H1 (cell line): ENCODE measurements at regions not wholly inside any gene's neighbourhood (a gene's known extent, or its start where the extent isn't known, plus 50 kb on each side); places are given as distances from the start of the nearest gene placed in this dataset.

Source experiments
- CTCF ChIA-PET: fragments of 300-600 bp; sonication (Branson Sonifier 250); formaldehyde crosslinking; loops from one replicate; lab custom pipeline; 2021; ENCODE audit not compliant: partially characterized antibody; lab: Charles Lee
- POLR2A ChIA-PET: fragments of 300-600 bp; sonication (Branson Sonifier 250); formaldehyde crosslinking; loops from one replicate; lab custom pipeline; 2021; ENCODE audit warnings: inconsistent platforms; ENCODE audit not compliant: partially characterized antibody; lab: Charles Lee
- DNase-seq, 2 experiments: peaks; one replicate each; pipeline versions ENCODE4 v3.0.0 to v3.0.0-alpha.2; 2010 to 2022; ENCODE audit warnings: low spot score in 2 of 2, low read depth in 1 of 2, mixed read lengths in 1 of 2
- FAIRE-seq: peaks from 2 replicates; lab custom pipeline; 2011; peaks lifted over from hg19 to GRCh38; lab: Jason Lieb, UNC
- H2AFZ ChIP-seq: 2 replicates; pipeline ENCODE4 v1.8.1; 2012; ENCODE audit warnings: low read length, inconsistent platforms
- H2AK5ac ChIP-seq: 2 replicates; pipeline ENCODE4 v1.6.1; 2013; ENCODE audit warnings: low read depth, low read length
- H2BK120ac ChIP-seq: replicated peaks from 2 replicates; pipeline ENCODE3; 2013; ENCODE audit warnings: low read depth, low read length, inconsistent platforms
- H2BK12ac ChIP-seq: 2 replicates; pipeline ENCODE4 v1.6.1; 2013; ENCODE audit warnings: low read depth, low read length
- H2BK15ac ChIP-seq: 2 replicates; pipeline ENCODE4 v1.6.1; 2013; ENCODE audit warnings: low read length
- H2BK20ac ChIP-seq: 2 replicates; pipeline ENCODE4 v1.6.1; 2013; ENCODE audit warnings: low read length
- H2BK5ac ChIP-seq: 2 replicates; pipeline ENCODE4 v1.6.1; 2013; ENCODE audit warnings: low read depth, low read length
- H3K14ac ChIP-seq: 2 replicates; pipeline ENCODE4 v1.6.1; 2013; ENCODE audit warnings: inconsistent platforms; ENCODE audit not compliant: insufficient read length
- H3K18ac ChIP-seq: 2 replicates; pipeline ENCODE4 v1.6.1; 2013; ENCODE audit warnings: low read length; ENCODE audit errors: extremely low read depth
- H3K23ac ChIP-seq: 2 replicates; pipeline ENCODE4 v1.6.1; 2013; ENCODE audit warnings: inconsistent platforms; ENCODE audit not compliant: insufficient read length
- H3K23me2 ChIP-seq: 2 replicates; pipeline ENCODE4 v1.6.1; 2013; ENCODE audit warnings: low read depth, low read length
- H3K27ac ChIP-seq: 2 replicates; pipeline ENCODE4 v1.6.1; 2011; ENCODE audit warnings: low read depth, low read length, inconsistent platforms
- H3K27me3 ChIP-seq, 4 experiments: replicated peaks in 1 of 4; 1 replicate in 1 of 4; 2 replicates in 3 of 4; pipeline versions ENCODE4 v1.6.1 to v1.8.1; 2011 to 2013; ENCODE audit warnings: low read length in 3 of 4, mild to moderate bottlenecking in 3 of 4, inconsistent platforms in 2 of 4, mixed read lengths in 2 of 4, moderate library complexity in 1 of 4; ENCODE audit not compliant: control insufficient read depth in 3 of 4, insufficient read depth in 3 of 4; ENCODE audit errors: extremely low read depth in 1 of 4
- H3K36me3 ChIP-seq, 4 experiments: 2 replicates each; pipeline versions ENCODE4 v1.6.1 to v1.8.1; 2011 to 2013; ENCODE audit warnings: mild to moderate bottlenecking in 4 of 4, low read length in 3 of 4, moderate library complexity in 2 of 4, control low read depth in 1 of 4, inconsistent platforms in 1 of 4; ENCODE audit not compliant: insufficient read depth in 4 of 4, control insufficient read depth in 2 of 4
- H3K4ac ChIP-seq: replicated peaks from 2 replicates; pipeline ENCODE3; 2013; ENCODE audit warnings: low read length, low read depth, mixed read lengths, inconsistent platforms; ENCODE audit not compliant: insufficient read length
- H3K4me1 ChIP-seq, 4 experiments: replicated peaks in 1 of 4; 1 replicate in 1 of 4; 2 replicates in 3 of 4; pipeline versions ENCODE4 v1.6.1 to v1.8.1; 2011 to 2013; ENCODE audit warnings: low read length in 3 of 4, inconsistent platforms in 2 of 4, mixed read lengths in 1 of 4; ENCODE audit not compliant: insufficient read depth in 4 of 4, control insufficient read depth in 3 of 4
- H3K4me2 ChIP-seq, 2 experiments: 2 replicates each; pipeline versions ENCODE4 v1.6.1 to v1.8.1; 2011 to 2013; ENCODE audit warnings: low read depth in 2 of 2, low read length in 2 of 2, control low read depth in 1 of 2, inconsistent platforms in 1 of 2, mild to moderate bottlenecking in 1 of 2; ENCODE audit not compliant: insufficient read depth in 1 of 2
- H3K4me3 ChIP-seq, 4 experiments: fragments of 200-600, 300-600 bp in 1 of 4; sonication (generic), shearing (Covaris generic), sonication (Bioruptor Twin) in 1 of 4; 2 replicates each; pipeline versions ENCODE4 v1.5.1 to v1.8.1; 2011 to 2016; ENCODE audit warnings: low read length in 4 of 4, low read depth in 3 of 4, control low read depth in 2 of 4, inconsistent platforms in 2 of 4, mild to moderate bottlenecking in 2 of 4, mixed read lengths in 1 of 4, moderate library complexity in 1 of 4; ENCODE audit not compliant: insufficient read depth in 2 of 4; ENCODE audit errors: extremely low read depth in 1 of 4
- H3K56ac ChIP-seq: replicated peaks from 2 replicates; pipeline ENCODE3; 2013; ENCODE audit warnings: low read depth, mild to moderate bottlenecking, mixed read lengths, low read length, inconsistent platforms; ENCODE audit not compliant: insufficient read length
- H3K79me1 ChIP-seq: 2 replicates; pipeline ENCODE4 v1.6.1; 2013; ENCODE audit warnings: low read depth, low read length, control low read depth
- H3K79me2 ChIP-seq, 2 experiments: 2 replicates each; pipeline versions ENCODE4 v1.6.1 to v1.8.1; 2012 to 2013; ENCODE audit warnings: low read length in 2 of 2, mild to moderate bottlenecking in 2 of 2, inconsistent platforms in 1 of 2; ENCODE audit not compliant: insufficient read depth in 2 of 2, control insufficient read depth in 1 of 2
- H3K9ac ChIP-seq, 4 experiments: replicated peaks in 1 of 4; 1 replicate in 1 of 4; 2 replicates in 3 of 4; pipeline versions ENCODE4 v1.6.1 to v1.8.1; 2011 to 2013; ENCODE audit warnings: low read depth in 3 of 4, low read length in 3 of 4, control low read depth in 2 of 4, mild to moderate bottlenecking in 2 of 4, moderate library complexity in 2 of 4, inconsistent platforms in 1 of 4; ENCODE audit errors: extremely low read depth in 1 of 4
- H3K9me3 ChIP-seq, 2 experiments: 2 replicates each; pipeline versions ENCODE4 v1.6.1 to v1.8.1; 2012 to 2013; ENCODE audit warnings: mild to moderate bottlenecking in 2 of 2, moderate library complexity in 2 of 2, control low read depth in 1 of 2, inconsistent platforms in 1 of 2, low read depth in 1 of 2, low read length in 1 of 2, mixed read lengths in 1 of 2; ENCODE audit not compliant: insufficient read depth in 2 of 2
- H4K20me1 ChIP-seq, 2 experiments: replicated peaks in 1 of 2; 2 replicates each; pipeline versions ENCODE3 to v1.8.1; 2011 to 2013; ENCODE audit warnings: inconsistent platforms in 2 of 2, low read length in 2 of 2, mild to moderate bottlenecking in 1 of 2; ENCODE audit not compliant: insufficient read depth in 2 of 2, control insufficient read depth in 1 of 2
- H4K5ac ChIP-seq: 2 replicates; pipeline ENCODE4 v1.6.1; 2013; ENCODE audit warnings: low read length, low read depth, mixed read lengths, inconsistent platforms; ENCODE audit not compliant: insufficient read length
- H4K8ac ChIP-seq: 2 replicates; pipeline ENCODE4 v1.8.0; 2013; ENCODE audit warnings: mild to moderate bottlenecking, moderate library complexity, low read length, inconsistent platforms; ENCODE audit not compliant: insufficient read depth; ENCODE audit errors: extremely low read depth
- H4K91ac ChIP-seq: replicated peaks from 2 replicates; pipeline ENCODE3; 2013; ENCODE audit warnings: low read length, mixed read lengths, inconsistent platforms; ENCODE audit not compliant: insufficient read length
- BACH1 ChIP-seq: IDR thresholded peaks from 2 replicates; pipeline ENCODE4 v1.6.1; 2012; ENCODE audit warnings: low read length, improper control_type of control experiment
- BRCA1 ChIP-seq: IDR thresholded peaks from 2 replicates; pipeline ENCODE4 v1.6.1; 2012; ENCODE audit warnings: low read depth, low read length, improper control_type of control experiment
- CTBP2 ChIP-seq: IDR thresholded peaks from 2 replicates; pipeline ENCODE4 v1.7.0; 2011; ENCODE audit warnings: borderline replicate concordance, mild to moderate bottlenecking, moderate library complexity, mixed read lengths, low read length; ENCODE audit not compliant: insufficient read depth, insufficient read length
- CTCF ChIP-seq, 3 experiments: IDR thresholded peaks; 1 replicate in 2 of 3; 2 replicates in 1 of 3; pipeline versions ENCODE4 v1.5.1 to v1.6.1; 2011; ENCODE audit warnings: low read length in 3 of 3, mild to moderate bottlenecking in 3 of 3, inconsistent platforms in 2 of 3, low read depth in 1 of 3, moderate library complexity in 1 of 3; ENCODE audit not compliant: insufficient read depth in 1 of 3; ENCODE audit errors: control extremely low read depth in 1 of 3
- EZH2 ChIP-seq: fragments of 200-600 bp; sonication (generic); IDR thresholded peaks from 2 replicates; pipeline ENCODE4 v1.7.1; 2012; ENCODE audit warnings: low read depth, mild to moderate bottlenecking, moderate library complexity, low read length, inconsistent platforms; ENCODE audit not compliant: severe bottlenecking
- GABPA ChIP-seq: IDR thresholded peaks from 2 replicates; pipeline ENCODE4 v1.6.1; 2011; ENCODE audit warnings: mild to moderate bottlenecking, low read length, moderate library complexity, borderline replicate concordance; ENCODE audit not compliant: insufficient read depth
- JUN ChIP-seq: IDR thresholded peaks from 2 replicates; pipeline ENCODE4 v1.6.1; 2011; ENCODE audit warnings: low read depth, mild to moderate bottlenecking, improper control_type of control experiment, low read length
- PHF8 ChIP-seq: fragments of 200-600 bp; sonication (generic); conservative IDR thresholded peaks from 2 replicates; pipeline ENCODE4 v1.7.1; 2012; ENCODE audit warnings: low read depth, mild to moderate bottlenecking, inconsistent platforms, low read length, moderate library complexity
- SIN3A ChIP-seq, 2 experiments: IDR thresholded peaks in 1 of 2; conservative IDR thresholded peaks in 1 of 2; 2 replicates each; pipeline ENCODE4 v1.6.1; 2011 to 2012; ENCODE audit warnings: low read length in 2 of 2, improper control_type of control experiment in 1 of 2, low read depth in 1 of 2, mild to moderate bottlenecking in 1 of 2
- SIRT6 ChIP-seq: IDR thresholded peaks from one replicate; pipeline ENCODE4 v1.7.1; 2012; ENCODE audit warnings: low read length, inconsistent platforms
- SIX5 ChIP-seq: IDR thresholded peaks from 2 replicates; pipeline ENCODE4 v1.6.1; 2011; ENCODE audit warnings: mild to moderate bottlenecking, low read depth, low read length
- SP1 ChIP-seq: IDR thresholded peaks from 2 replicates; pipeline ENCODE4 v1.6.1; 2011; ENCODE audit warnings: low read depth, low read length
- WGBS, 2 experiments: shearing (Covaris generic) in 1 of 2; methylation state at CpG; one replicate each; pipeline versions ENCODE4 v1.1.6 to v1.1.7; 2013 to 2015; ENCODE audit warnings: low lambda C conversion rate in 2 of 2, mixed read lengths in 2 of 2, inconsistent platforms in 1 of 2, low coverage in 1 of 2, missing lambda C conversion rate in 1 of 2; ENCODE audit not compliant: insufficient replicate concordance in 2 of 2, insufficient coverage in 1 of 2, insufficient read length in 1 of 2; ENCODE audit errors: extremely low coverage in 1 of 2, missing lambda C conversion rate in 1 of 2; 5-methylcytosine and 5-hydroxymethylcytosine counted together

DNA sequence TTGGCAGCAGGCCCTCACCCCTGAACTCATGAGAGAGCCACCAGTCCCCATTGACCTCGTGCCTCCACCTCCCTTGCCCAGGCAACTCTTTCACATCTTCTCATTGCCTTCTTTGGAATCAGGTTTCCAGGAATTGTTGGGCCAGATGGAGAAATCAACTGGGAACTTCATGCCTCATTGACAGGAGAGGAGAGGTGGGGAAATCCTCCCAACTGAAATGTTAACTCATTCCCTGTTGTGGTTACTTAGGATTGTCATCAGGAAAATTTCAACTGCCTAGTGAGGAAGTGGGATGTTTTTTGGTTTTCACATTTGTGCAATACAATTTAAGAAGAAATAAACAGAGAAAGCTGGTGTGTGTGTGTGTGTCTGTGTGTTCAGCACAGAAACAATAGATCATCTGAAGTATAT is 106.6 kb upstream of the INHBA start:
- no peak overlapping the region for H3K56ac ChIP-seq
- H3K23me2 ChIP-seq: no peaks in the 10 kb centered on the region
- H4K8ac ChIP-seq: no peak overlapping the region; the same call in 1 of the 2 replicates
- no peaks in the 10 kb centered on the region for H3K79me1 ChIP-seq
- no peaks in the 10 kb centered on the region for H3K27me3 ChIP-seq
- peaks cover under 1 to 9% (median 4%) of the 10 kb centered on the region in 4 experiments; a peak in 5 of 7 replicates for H3K4me1 ChIP-seq
- no peak overlapping the region for H3K27ac ChIP-seq
- peaks cover 9% of the 10 kb centered on the region in 2 experiments; a peak in 2 of 4 replicates for H3K9me3 ChIP-seq
- H3K4ac ChIP-seq: no peak overlapping the region
- peak overlapping the region; percentile 24; the same call in 1 of the 2 replicates for H2AK5ac ChIP-seq
- ChIA-PET POLR2A (no interaction called here), CTCF (no interaction called here)
- peak overlapping the region; percentile 13 for H2BK120ac ChIP-seq
- no peak overlapping the region for H3K23ac ChIP-seq
- H3K79me2 ChIP-seq: no peaks in the 10 kb centered on the region
- H3K14ac ChIP-seq: no peak overlapping the region
- peak overlapping the region; percentile 80; the same call in 1 of the 2 replicates for H3K18ac ChIP-seq
- FAIRE-seq (no peak), DNase-seq (no peak)
- H3K4me2 ChIP-seq: no peak overlapping the region
- H3K9ac ChIP-seq: no peak overlapping the region; a peak in 1 of 7 replicates
- peak overlapping the region; percentile 6; the same call in 1 of the 2 replicates for H2AFZ ChIP-seq
- no peak overlapping the region for H3K4me3 ChIP-seq
- peak overlapping the region; percentile 9 for H4K91ac ChIP-seq
- WGBS, 2 experiments: 82% methylated on average over 1 of the region's 1 CpG; no CpG with 5 or more reads in 1 of the 2 experiments
- H2BK12ac ChIP-seq: peak overlapping the region; percentile 95
- H2BK20ac ChIP-seq: peak overlapping the region; percentile 97; the same call in 1 of the 2 replicates
- no peaks in the 10 kb centered on the region for H3K36me3 ChIP-seq
- no peaks in the 10 kb centered on the region for H4K20me1 ChIP-seq
- H4K5ac ChIP-seq: no peak overlapping the region
- H2BK5ac ChIP-seq: peak overlapping the region; percentile 20; the same call in 1 of the 2 replicates
- no peak overlapping the region for H2BK15ac ChIP-seq
- TF ChIP-seq BACH1 (no peak), SIRT6 (no peak), GABPA (no peak), SIX5 (no peak), PHF8 (no peak), JUN (no peak), CTBP2 (no peak), EZH2 (no peak), BRCA1 (no peak), SP1 (no peak), SIN3A (conservative IDR thresholded peaks at IDR 0.05 in 1 of 2, IDR thresholded peaks at IDR 0.05 in 1 of 2; ENCODE audit: low read depth in 1 of 2, low read length in 2 of 2) (no peak), CTCF (IDR thresholded peaks at IDR 0.05; ENCODE audit: control extremely low read depth in 1 of 3, insufficient read depth in 1 of 3, low read depth in 1 of 3, low read length in 3 of 3) (no peak)
